Brain microvascular endothelial cell (primary cell): ENCODE measurements at regions not wholly inside any gene's neighbourhood (a gene's known extent, or its start where the extent isn't known, plus 50 kb on each side); places are given as distances from the start of the nearest gene placed in this dataset.

Experiments used
- DNase-seq: peaks from one replicate; pipeline ENCODE4 v3.0.0-alpha.2; 2020
- H3K27ac ChIP-seq: fragments of 250-450 bp; sonication (Bioruptor Pico); 2 replicates; pipeline ENCODE4 v1.5.1; 2020; ENCODE audit warnings: mild to moderate bottlenecking, moderate library complexity
- H3K27me3 ChIP-seq: fragments of 250-450 bp; sonication (Bioruptor Pico); replicated peaks from 2 replicates; pipeline ENCODE4 v1.5.1; 2020; ENCODE audit warnings: mild to moderate bottlenecking
- H3K36me3 ChIP-seq: fragments of 250-450 bp; sonication (Bioruptor Pico); replicated peaks from 2 replicates; pipeline ENCODE4 v1.5.1; 2020; ENCODE audit warnings: mild to moderate bottlenecking
- H3K4me3 ChIP-seq: 2 replicates; pipeline ENCODE4 v1.5.1; 2011; ENCODE audit warnings: low read depth, mild to moderate bottlenecking, control low read depth, low read length, moderate library complexity
- CTCF ChIP-seq: IDR thresholded peaks from 2 replicates; pipeline ENCODE4 v1.5.1; 2011; ENCODE audit warnings: low read depth, mild to moderate bottlenecking, moderate library complexity, low read length, control low read depth, inconsistent platforms; ENCODE audit errors: missing control alignments
- in situ Hi-C: cut with HindIII; loops from 2 replicates; pipeline ENCODE4 v1.10.0; 2017; ENCODE audit warnings: low sequenced_read_pairs, low pct_ligation_motif_present

GRCh38 chr2:88250404-88250803 is 80.3 kb downstream of the THNSL2 start:
- Histone ChIP-seq H3K36me3 (no peaks in the 10 kb centered on the region), H3K4me3 (no peak overlapping the region), H3K27me3 (no peaks in the 10 kb centered on the region), H3K27ac (no peak overlapping the region)
- TF ChIP-seq CTCF = no peak
- DNase-seq = no peak
- in situ Hi-C loops = no loop called here

GRCh38 chr2:88248280-88248828 is 78.2 kb downstream of the THNSL2 start:
- H3K36me3 ChIP-seq = no peaks in the 10 kb centered on the region
- no peaks in the 10 kb centered on the region for H3K27me3 ChIP-seq
- no peak overlapping the region for H3K27ac ChIP-seq
- in situ Hi-C loops = no loop called here
- no peak for DNase-seq
- no peak for TF ChIP-seq CTCF
- H3K4me3 ChIP-seq = no peak overlapping the region

- H3K4me3 ChIP-seq = no peak overlapping the region
- no peak for TF ChIP-seq CTCF
- in situ Hi-C loops = no loop called here
- no peak for DNase-seq
- H3K36me3 ChIP-seq = no peaks in the 10 kb centered on the region
- H3K27ac ChIP-seq = no peak overlapping the region
- H3K27me3 ChIP-seq = no peaks in the 10 kb centered on the region
These were observed 77.4 kb downstream of the THNSL2 start for GRCh38 chr2:88247531-88247930.

GRCh38 chr2:88245109-88245508 is 75.0 kb downstream of the THNSL2 start:
- no peak for TF ChIP-seq CTCF
- DNase-seq = no peak
- Histone ChIP-seq H3K4me3 (no peak overlapping the region), H3K27ac (no peak overlapping the region), H3K36me3 (no peaks in the 10 kb centered on the region), H3K27me3 (no peaks in the 10 kb centered on the region)
- in situ Hi-C loops = no loop called here

GRCh38 chr2:88239781-88240180 is 69.6 kb downstream of the THNSL2 start:
- no peaks in the 10 kb centered on the region for H3K36me3 ChIP-seq
- no peaks in the 10 kb centered on the region for H3K27me3 ChIP-seq
- no peak for TF ChIP-seq CTCF
- H3K4me3 ChIP-seq = no peak overlapping the region
- no peak for DNase-seq
- H3K27ac ChIP-seq = no peak overlapping the region
- in situ Hi-C loops = no loop called here

- Histone ChIP-seq H3K36me3 (no peaks in the 10 kb centered on the region), H3K27me3 (no peaks in the 10 kb centered on the region), H3K27ac (no peak overlapping the region), H3K4me3 (no peak overlapping the region)
- in situ Hi-C loops = no loop called here
- DNase-seq = no peak
- TF ChIP-seq CTCF = no peak
These were observed 66.5 kb downstream of the THNSL2 start for GRCh38 chr2:88236666-88237065.
